Erythroblast (primary cell): ENCODE measurements at regions not wholly inside any gene's neighbourhood (a gene's known extent, or its start where the extent isn't known, plus 50 kb on each side); places are given as distances from the start of the nearest gene placed in this dataset.
"Not testable (repeated sequence)": the region's sequence is repeated elsewhere in the genome, so short reads cannot be mapped to it uniquely, and the experiment has no call there.

Source experiments
- DNase-seq, 2 experiments: peaks; one replicate each; lab custom pipeline; 2025; lab: John Stamatoyannopoulos, UW
- GATA1 ChIP-seq: IDR thresholded peaks from 2 replicates; pipeline ENCODE4 v1.6.1; 2011; ENCODE audit warnings: low read depth, mild to moderate bottlenecking, control low read depth, low read length, moderate library complexity
- POLR2A ChIP-seq: IDR thresholded peaks from 2 replicates; pipeline ENCODE4 v1.6.1; 2011; ENCODE audit warnings: mild to moderate bottlenecking, low read length

- DNase-seq: peak; percentile 38 to 67
- TF ChIP-seq GATA1 (no peak), POLR2A (no peak)
These were observed 759.4 kb downstream of the ADCYAP1 start for GRCh38 chr18:1663879-1664705.

- TF ChIP-seq GATA1 (no peak), POLR2A (no peak)
- no peak for DNase-seq
These were observed 760.4 kb downstream of the ADCYAP1 start for GRCh38 chr18:1665079-1665478.

- no peak for DNase-seq
- TF ChIP-seq GATA1: no peak
- no peak for TF ChIP-seq POLR2A
These were observed 763.6 kb downstream of the ADCYAP1 start for GRCh38 chr18:1668279-1668678.

- not testable (repeated sequence) for DNase-seq
These were observed 767.0 kb downstream of the ADCYAP1 start for GRCh38 chr18:1671710-1672109.

- DNase-seq: no peak
These were observed 771.7 kb downstream of the ADCYAP1 start for GRCh38 chr18:1676387-1676786.

GRCh38 chr18:1680108-1680507, 775.4 kb downstream of the ADCYAP1 start:
- no peak for DNase-seq
- no peak for TF ChIP-seq GATA1
- TF ChIP-seq POLR2A: no peak

More at GRCh38 chr18:1676387-1676786, 771.7 kb downstream of the ADCYAP1 start:
- TF ChIP-seq POLR2A (no peak), GATA1 (no peak)

GRCh38 chr18:1691863-1692262, 787.2 kb downstream of the ADCYAP1 start:
- TF ChIP-seq POLR2A (no peak), GATA1 (no peak)
- no peak for DNase-seq

- no peak for DNase-seq
- no peak for TF ChIP-seq GATA1
- TF ChIP-seq POLR2A: no peak
These were observed 803.3 kb downstream of the ADCYAP1 start for GRCh38 chr18:1708006-1708405.

- no peak for DNase-seq
- no peak for TF ChIP-seq POLR2A
- no peak for TF ChIP-seq GATA1
These were observed 805.4 kb downstream of the ADCYAP1 start for GRCh38 chr18:1710114-1710513.

GRCh38 chr18:1732143-1732542, 827.5 kb downstream of the ADCYAP1 start:
- TF ChIP-seq POLR2A: no peak
- TF ChIP-seq GATA1: no peak
- no peak for DNase-seq

- no peak for TF ChIP-seq GATA1
These were observed 825.2 kb downstream of the METTL4 start for GRCh38 chr18:1746131-1746530.

GRCh38 chr18:1751249-1751648, 820.1 kb downstream of the METTL4 start:
- TF ChIP-seq GATA1 (no peak), POLR2A (no peak)
- no peak for DNase-seq

More at GRCh38 chr18:1746131-1746530, 825.2 kb downstream of the METTL4 start:
- DNase-seq: no peak

GRCh38 chr18:1760901-1761300, 810.4 kb downstream of the METTL4 start:
- DNase-seq: no peak
- TF ChIP-seq GATA1 (no peak), POLR2A (no peak)

- no peak for TF ChIP-seq GATA1
- TF ChIP-seq POLR2A: no peak
- DNase-seq: no peak
These were observed 797.0 kb downstream of the METTL4 start for GRCh38 chr18:1774261-1774660.

GRCh38 chr18:1777843-1778242, 793.5 kb downstream of the METTL4 start:
- no peak for TF ChIP-seq GATA1
- no peak for TF ChIP-seq POLR2A
- DNase-seq: no peak
